Smooth muscle cell (in vitro differentiated cells): ENCODE measurements at regions not wholly inside any gene's neighbourhood (a gene's known extent, or its start where the extent isn't known, plus 50 kb on each side); places are given as distances from the start of the nearest gene placed in this dataset.

Experiments used
- DNase-seq: peaks from one replicate; lab custom pipeline; 2025; ENCODE audit not compliant: unreplicated experiment; lab: John Stamatoyannopoulos, UW
- H2AFZ ChIP-seq: fragments of 200-600 bp; sonication (generic); 2 replicates; pipeline ENCODE4 v1.6.0; 2016; ENCODE audit warnings: antibody characterized with exemption, low read depth, mild to moderate bottlenecking
- H3F3A ChIP-seq: fragments of 200-600 bp; sonication (generic); 2 replicates; pipeline ENCODE4 v1.6.0; 2017; ENCODE audit warnings: antibody characterized with exemption, low read depth
- H3K27ac ChIP-seq: fragments of 200-600 bp; sonication (generic); 2 replicates; pipeline ENCODE4 v1.5.1; 2016; ENCODE audit warnings: low read depth, mild to moderate bottlenecking
- H3K27me3 ChIP-seq: fragments of 200-600 bp; sonication (generic); 2 replicates; pipeline ENCODE4 v1.6.1; 2016; ENCODE audit warnings: low read depth, mild to moderate bottlenecking
- H3K36me3 ChIP-seq: fragments of 200-600 bp; sonication (generic); 2 replicates; pipeline ENCODE4 v1.5.1; 2016; ENCODE audit warnings: low read depth
- H3K4me1 ChIP-seq: fragments of 200-600 bp; sonication (generic); 2 replicates; pipeline ENCODE4 v1.5.1; 2016; ENCODE audit warnings: low read depth
- H3K4me2 ChIP-seq: fragments of 200-600 bp; sonication (generic); 2 replicates; pipeline ENCODE4 v1.6.0; 2016; ENCODE audit warnings: mild to moderate bottlenecking
- H3K4me3 ChIP-seq: fragments of 200-600 bp; sonication (generic); 2 replicates; pipeline ENCODE4 v1.5.1; 2016; ENCODE audit warnings: mild to moderate bottlenecking
- H3K79me2 ChIP-seq: fragments of 200-600 bp; sonication (generic); 2 replicates; pipeline ENCODE4 v1.6.0; 2016; ENCODE audit warnings: low read depth, mild to moderate bottlenecking
- H3K9ac ChIP-seq: fragments of 200-600 bp; sonication (generic); 2 replicates; pipeline ENCODE4 v1.6.0; 2016; ENCODE audit warnings: low read depth
- H3K9me3 ChIP-seq: fragments of 200-600 bp; sonication (generic); replicated peaks from 2 replicates; pipeline ENCODE4 v1.5.1; 2016; ENCODE audit warnings: low read depth
- H4K20me1 ChIP-seq: fragments of 200-600 bp; sonication (generic); 2 replicates; pipeline ENCODE4 v1.6.0; 2016; ENCODE audit warnings: low read depth
- WGBS: methylation state at CpG from one replicate; pipeline ENCODE4 v1.1.7; 2016; ENCODE audit warnings: low lambda C conversion rate; 5-methylcytosine and 5-hydroxymethylcytosine counted together
- TF ChIP-seq, protein P1 (sequence below): fragments of 200-600 bp; sonication (generic); IDR thresholded peaks from 2 replicates; pipeline ENCODE4 v1.5.1; 2017; ENCODE audit warnings: borderline replicate concordance, mild to moderate bottlenecking, antibody characterized with exemption; ENCODE audit not compliant: insufficient read depth, poor library complexity, severe bottlenecking

DNA sequence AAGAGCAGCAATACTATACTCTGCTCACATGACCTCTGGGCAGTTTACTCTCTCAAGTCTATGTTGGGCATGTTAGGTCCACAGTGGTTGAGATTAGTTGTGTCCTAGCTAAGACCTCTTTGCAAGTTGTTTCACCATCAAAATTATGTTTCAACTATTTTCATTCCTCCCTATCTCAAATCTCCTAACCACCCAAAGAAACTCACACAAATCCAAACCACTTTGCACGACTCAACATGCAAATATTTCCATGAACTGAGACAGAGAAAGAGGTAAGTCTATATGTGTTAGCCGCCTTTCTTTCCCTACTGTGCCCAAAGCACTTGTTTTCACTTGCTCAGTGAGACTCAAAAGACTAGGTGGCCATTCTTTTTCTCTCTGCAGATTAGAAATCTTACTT is 546.8 kb downstream of the TNS1 start:
- Histone ChIP-seq H3K4me2 (no peak overlapping the region), H3K4me1 (no peaks in the 10 kb centered on the region), H3K9ac (no peak overlapping the region), H3K27me3 (no peaks in the 10 kb centered on the region), H3K4me3 (no peak overlapping the region), H2AFZ (no peak overlapping the region), H3K79me2 (no peaks in the 10 kb centered on the region), H3K9me3 (no peaks in the 10 kb centered on the region), H3K36me3 (no peaks in the 10 kb centered on the region), H3K27ac (no peak overlapping the region), H3F3A (no peaks in the 10 kb centered on the region), H4K20me1 (no peaks in the 10 kb centered on the region)
- 75% methylated on average over 2 of the region's 2 CpGs for WGBS
- TF ChIP-seq, protein P1, sequence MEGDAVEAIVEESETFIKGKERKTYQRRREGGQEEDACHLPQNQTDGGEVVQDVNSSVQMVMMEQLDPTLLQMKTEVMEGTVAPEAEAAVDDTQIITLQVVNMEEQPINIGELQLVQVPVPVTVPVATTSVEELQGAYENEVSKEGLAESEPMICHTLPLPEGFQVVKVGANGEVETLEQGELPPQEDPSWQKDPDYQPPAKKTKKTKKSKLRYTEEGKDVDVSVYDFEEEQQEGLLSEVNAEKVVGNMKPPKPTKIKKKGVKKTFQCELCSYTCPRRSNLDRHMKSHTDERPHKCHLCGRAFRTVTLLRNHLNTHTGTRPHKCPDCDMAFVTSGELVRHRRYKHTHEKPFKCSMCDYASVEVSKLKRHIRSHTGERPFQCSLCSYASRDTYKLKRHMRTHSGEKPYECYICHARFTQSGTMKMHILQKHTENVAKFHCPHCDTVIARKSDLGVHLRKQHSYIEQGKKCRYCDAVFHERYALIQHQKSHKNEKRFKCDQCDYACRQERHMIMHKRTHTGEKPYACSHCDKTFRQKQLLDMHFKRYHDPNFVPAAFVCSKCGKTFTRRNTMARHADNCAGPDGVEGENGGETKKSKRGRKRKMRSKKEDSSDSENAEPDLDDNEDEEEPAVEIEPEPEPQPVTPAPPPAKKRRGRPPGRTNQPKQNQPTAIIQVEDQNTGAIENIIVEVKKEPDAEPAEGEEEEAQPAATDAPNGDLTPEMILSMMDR: no peak
- no peak for DNase-seq

DNA sequence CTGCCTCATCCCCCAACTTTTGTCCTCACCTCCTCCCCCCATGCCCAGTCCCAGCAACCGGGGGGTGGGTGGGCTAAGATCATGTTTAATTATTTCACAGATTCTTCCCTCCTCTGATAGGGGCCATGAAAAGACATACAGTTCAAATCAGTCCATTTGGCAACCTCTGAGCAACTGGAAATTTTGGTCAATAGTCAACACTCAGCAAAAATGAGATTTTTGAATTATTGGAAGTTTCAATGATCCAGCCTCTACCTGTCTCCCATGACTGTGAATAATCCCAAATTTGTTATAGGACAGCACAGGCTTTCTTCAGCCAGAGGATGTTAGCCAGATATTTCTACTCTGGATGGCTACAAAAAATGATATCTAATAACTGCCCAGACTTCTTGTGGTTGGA is 549.9 kb downstream of the TNS1 start:
- Histone ChIP-seq H3F3A (no peaks in the 10 kb centered on the region), H3K9ac (no peak overlapping the region), H3K4me1 (no peaks in the 10 kb centered on the region), H3K36me3 (no peaks in the 10 kb centered on the region), H3K9me3 (no peaks in the 10 kb centered on the region), H2AFZ (no peak overlapping the region), H3K27ac (no peak overlapping the region), H3K27me3 (no peaks in the 10 kb centered on the region), H3K4me2 (no peak overlapping the region), H4K20me1 (no peaks in the 10 kb centered on the region), H3K79me2 (no peaks in the 10 kb centered on the region), H3K4me3 (no peak overlapping the region)
- no peak for DNase-seq
- WGBS: 83% methylated on average over 1 of the region's 1 CpG
- TF ChIP-seq, protein P1: no peak

DNA sequence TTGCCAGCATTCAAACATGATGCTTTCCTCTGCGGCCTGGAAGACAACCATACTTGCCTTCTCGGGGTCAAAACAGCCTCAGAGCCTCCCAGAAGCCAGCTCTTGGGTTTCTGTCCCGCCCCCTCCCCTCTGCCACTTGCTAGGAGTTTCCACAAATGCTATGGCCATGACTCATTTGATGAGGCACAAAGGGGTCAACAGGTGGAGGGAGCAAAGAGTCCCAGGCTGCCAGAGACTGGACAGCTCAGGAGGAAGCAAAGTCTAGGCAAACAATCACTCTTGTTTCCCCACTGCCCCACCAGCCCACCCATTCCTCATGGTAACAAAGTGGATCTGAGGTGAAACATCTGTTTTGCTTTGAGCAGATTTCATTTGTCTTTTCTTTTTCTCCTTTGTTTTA is 551.1 kb downstream of the TNS1 start:
- H3K4me2 ChIP-seq: no peak overlapping the region
- no peak for DNase-seq

DNA sequence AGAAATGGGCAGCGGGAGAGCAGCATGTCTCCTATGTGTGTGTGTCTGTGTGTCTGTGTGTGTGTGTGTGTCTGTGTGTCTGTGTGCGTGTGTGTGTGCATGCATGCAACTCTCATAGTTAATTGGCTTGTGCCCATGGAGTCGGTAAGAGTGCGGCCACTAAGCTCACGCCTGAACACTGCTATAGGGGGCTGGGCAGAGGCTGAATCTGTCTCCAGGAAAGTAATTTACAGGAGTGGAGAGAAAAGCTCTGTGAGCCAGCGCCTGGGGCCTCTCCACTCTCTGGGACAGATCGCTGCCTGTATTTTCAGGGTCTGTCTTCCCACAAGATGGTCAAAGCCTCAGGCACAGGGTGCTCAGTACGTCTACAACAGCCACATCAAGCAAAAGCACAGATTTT is 553.4 kb downstream of the TNS1 start:
- H4K20me1 ChIP-seq: no peaks in the 10 kb centered on the region
- H3K9me3 ChIP-seq: no peaks in the 10 kb centered on the region
- H3K36me3 ChIP-seq: no peaks in the 10 kb centered on the region
- H3K79me2 ChIP-seq: no peaks in the 10 kb centered on the region
- no peaks in the 10 kb centered on the region for H3K27me3 ChIP-seq
- DNase-seq: no peak
- no peak overlapping the region for H3K4me2 ChIP-seq
- H3F3A ChIP-seq: no peaks in the 10 kb centered on the region
- H3K27ac ChIP-seq: no peak overlapping the region
- no peaks in the 10 kb centered on the region for H3K4me1 ChIP-seq
- TF ChIP-seq, protein P1: no peak
- no peak overlapping the region for H2AFZ ChIP-seq
- H3K9ac ChIP-seq: no peak overlapping the region
- 75% methylated on average over 8 of the region's 8 CpGs for WGBS
- no peak overlapping the region for H3K4me3 ChIP-seq

More for the DNA sequence above, 551.1 kb downstream of the TNS1 start:
- H3F3A ChIP-seq: no peaks in the 10 kb centered on the region
- H3K36me3 ChIP-seq: no peaks in the 10 kb centered on the region
- no peak overlapping the region for H3K4me3 ChIP-seq
- H3K79me2 ChIP-seq: no peaks in the 10 kb centered on the region
- no peaks in the 10 kb centered on the region for H3K4me1 ChIP-seq
- H3K9me3 ChIP-seq: no peaks in the 10 kb centered on the region
- no peaks in the 10 kb centered on the region for H4K20me1 ChIP-seq
- no peaks in the 10 kb centered on the region for H3K27me3 ChIP-seq
- H3K27ac ChIP-seq: no peak overlapping the region
- no peak overlapping the region for H2AFZ ChIP-seq
- H3K9ac ChIP-seq: no peak overlapping the region
- TF ChIP-seq, protein P1: no peak
- 92% methylated on average over 3 of the region's 3 CpGs for WGBS
